ENCODE measurements at regions not wholly inside any gene's neighbourhood (a gene's known extent, or its start where the extent isn't known, plus 50 kb on each side); places are given as distances from the start of the nearest gene placed in this dataset.

DNA sequence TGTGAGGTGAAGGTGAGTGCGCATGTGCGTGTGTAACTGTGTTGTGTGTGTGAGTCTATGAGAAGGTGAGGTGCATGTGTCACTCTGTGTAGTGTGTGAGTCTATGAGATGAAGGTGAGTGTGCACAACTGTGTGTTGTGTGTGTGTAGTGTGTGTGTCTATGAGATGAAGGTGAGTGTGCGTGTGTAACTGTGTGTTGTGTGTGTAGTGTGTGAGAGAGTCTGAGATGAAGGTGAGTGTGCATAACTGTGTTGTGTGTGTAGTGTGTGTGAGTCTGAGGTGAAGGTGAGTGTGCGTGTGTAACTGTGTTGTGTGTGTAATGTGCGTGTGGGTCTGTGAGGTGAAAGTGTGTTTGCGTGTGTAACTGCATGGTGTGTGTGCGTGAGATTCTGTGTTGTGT, 154.0 kb downstream of the FOXD2 start:
- DNase-seq (ENCODE audit: low spot score) = no peak
- TF ChIP-seq, protein P1, sequence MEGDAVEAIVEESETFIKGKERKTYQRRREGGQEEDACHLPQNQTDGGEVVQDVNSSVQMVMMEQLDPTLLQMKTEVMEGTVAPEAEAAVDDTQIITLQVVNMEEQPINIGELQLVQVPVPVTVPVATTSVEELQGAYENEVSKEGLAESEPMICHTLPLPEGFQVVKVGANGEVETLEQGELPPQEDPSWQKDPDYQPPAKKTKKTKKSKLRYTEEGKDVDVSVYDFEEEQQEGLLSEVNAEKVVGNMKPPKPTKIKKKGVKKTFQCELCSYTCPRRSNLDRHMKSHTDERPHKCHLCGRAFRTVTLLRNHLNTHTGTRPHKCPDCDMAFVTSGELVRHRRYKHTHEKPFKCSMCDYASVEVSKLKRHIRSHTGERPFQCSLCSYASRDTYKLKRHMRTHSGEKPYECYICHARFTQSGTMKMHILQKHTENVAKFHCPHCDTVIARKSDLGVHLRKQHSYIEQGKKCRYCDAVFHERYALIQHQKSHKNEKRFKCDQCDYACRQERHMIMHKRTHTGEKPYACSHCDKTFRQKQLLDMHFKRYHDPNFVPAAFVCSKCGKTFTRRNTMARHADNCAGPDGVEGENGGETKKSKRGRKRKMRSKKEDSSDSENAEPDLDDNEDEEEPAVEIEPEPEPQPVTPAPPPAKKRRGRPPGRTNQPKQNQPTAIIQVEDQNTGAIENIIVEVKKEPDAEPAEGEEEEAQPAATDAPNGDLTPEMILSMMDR (IDR thresholded peaks at IDR 0.05) = no peak
- Mint-ChIP-seq H3K36me3 (ENCODE audit: low read depth) (no peaks in the 10 kb centered on the region), H3K27ac (ENCODE audit: unreplicated experiment) (no peak overlapping the region), H3K9me3 (ENCODE audit: low read depth) (no peaks in the 10 kb centered on the region), H3K27me3 (ENCODE audit: low read depth) (peaks cover 16% of the 10 kb centered on the region), H3K4me3 (ENCODE audit: unreplicated experiment) (no peak overlapping the region), H3K4me1 (ENCODE audit: low read depth) (peaks cover 11% of the 10 kb centered on the region)

DNA sequence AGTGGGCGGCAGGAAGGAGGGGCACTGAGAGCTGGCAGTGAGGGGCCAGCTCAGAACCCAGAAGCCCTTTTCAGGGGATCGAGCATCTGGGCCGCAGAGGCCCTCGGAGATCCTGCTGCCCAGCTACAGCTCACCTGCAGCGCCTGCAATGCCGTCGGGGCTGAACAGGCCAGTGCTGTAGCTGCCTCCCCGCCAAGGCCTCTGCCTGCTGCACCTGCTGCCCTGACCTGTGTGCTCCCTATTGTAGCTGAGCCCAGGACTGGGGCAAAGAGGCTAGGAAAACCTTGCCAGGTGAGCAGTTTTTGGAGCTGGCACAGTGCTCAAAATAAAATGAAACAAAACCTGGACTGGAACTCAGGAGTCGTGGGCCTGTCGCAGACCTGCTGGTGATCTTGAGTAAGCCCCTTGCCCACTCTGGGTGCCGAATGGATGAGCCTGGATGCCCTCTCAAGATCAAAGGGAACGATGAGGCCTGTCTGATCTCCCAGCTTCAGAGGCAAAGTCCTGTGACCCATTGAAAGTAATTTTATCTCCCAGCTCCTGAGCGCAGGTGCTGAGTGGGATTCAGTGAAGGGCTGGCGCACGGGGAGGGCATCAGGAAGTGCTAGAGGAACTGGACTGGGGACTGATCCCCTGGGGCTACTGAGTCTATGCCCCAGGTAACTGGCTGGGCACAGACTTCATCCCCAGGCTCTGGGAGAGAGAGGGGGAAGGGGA, 154.6 kb downstream of the FOXD2 start:
- DNase-seq (ENCODE audit: low spot score) = no peak
- Mint-ChIP-seq H3K4me3 (ENCODE audit: unreplicated experiment) (no peak overlapping the region), H3K27ac (ENCODE audit: unreplicated experiment) (no peak overlapping the region), H3K27me3 (ENCODE audit: low read depth) (peaks cover 16% of the 10 kb centered on the region), H3K4me1 (ENCODE audit: low read depth) (peaks cover 11% of the 10 kb centered on the region), H3K9me3 (ENCODE audit: low read depth) (no peaks in the 10 kb centered on the region), H3K36me3 (ENCODE audit: low read depth) (no peaks in the 10 kb centered on the region)
- TF ChIP-seq, protein P1 (IDR thresholded peaks at IDR 0.05) = no peak

DNA sequence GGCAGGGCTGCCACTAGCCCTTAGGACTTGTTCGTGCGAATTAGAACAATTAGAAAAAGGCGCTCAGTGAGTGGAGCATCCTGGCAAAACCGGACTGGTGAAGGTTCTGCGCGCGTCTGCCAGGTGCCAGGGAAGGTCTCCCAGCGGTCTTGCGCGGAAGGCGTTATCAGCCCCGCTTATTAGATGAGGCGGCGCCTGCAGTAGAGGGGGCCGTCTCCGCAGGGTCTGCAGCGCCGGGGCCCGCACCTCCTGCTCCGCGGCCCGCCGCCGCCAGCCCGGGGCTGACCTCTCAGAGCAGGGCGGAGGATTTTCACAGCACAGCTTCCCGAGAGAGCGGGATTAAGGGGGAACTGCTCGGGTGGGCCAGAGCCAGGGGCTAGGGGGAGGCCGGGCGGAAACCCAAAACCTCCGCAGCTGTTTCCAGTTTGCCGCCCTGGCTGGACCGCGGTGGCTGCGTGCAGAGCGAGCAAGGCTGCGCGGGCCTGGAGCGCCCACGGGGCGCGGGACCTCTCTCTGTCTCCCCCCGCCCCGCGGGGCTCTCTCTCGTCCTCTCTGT, 155.2 kb downstream of the FOXD2 start:
- Mint-ChIP-seq H3K4me3 (ENCODE audit: unreplicated experiment) (no peak overlapping the region), H3K9me3 (ENCODE audit: low read depth) (no peaks in the 10 kb centered on the region), H3K27ac (ENCODE audit: unreplicated experiment) (no peak overlapping the region), H3K36me3 (ENCODE audit: low read depth) (no peaks in the 10 kb centered on the region), H3K4me1 (ENCODE audit: low read depth) (peaks cover 8% of the 10 kb centered on the region), H3K27me3 (ENCODE audit: low read depth) (peaks cover 16% of the 10 kb centered on the region)
- TF ChIP-seq, protein P1 (IDR thresholded peaks at IDR 0.05) = no peak
- DNase-seq (ENCODE audit: low spot score) = no peak

DNA sequence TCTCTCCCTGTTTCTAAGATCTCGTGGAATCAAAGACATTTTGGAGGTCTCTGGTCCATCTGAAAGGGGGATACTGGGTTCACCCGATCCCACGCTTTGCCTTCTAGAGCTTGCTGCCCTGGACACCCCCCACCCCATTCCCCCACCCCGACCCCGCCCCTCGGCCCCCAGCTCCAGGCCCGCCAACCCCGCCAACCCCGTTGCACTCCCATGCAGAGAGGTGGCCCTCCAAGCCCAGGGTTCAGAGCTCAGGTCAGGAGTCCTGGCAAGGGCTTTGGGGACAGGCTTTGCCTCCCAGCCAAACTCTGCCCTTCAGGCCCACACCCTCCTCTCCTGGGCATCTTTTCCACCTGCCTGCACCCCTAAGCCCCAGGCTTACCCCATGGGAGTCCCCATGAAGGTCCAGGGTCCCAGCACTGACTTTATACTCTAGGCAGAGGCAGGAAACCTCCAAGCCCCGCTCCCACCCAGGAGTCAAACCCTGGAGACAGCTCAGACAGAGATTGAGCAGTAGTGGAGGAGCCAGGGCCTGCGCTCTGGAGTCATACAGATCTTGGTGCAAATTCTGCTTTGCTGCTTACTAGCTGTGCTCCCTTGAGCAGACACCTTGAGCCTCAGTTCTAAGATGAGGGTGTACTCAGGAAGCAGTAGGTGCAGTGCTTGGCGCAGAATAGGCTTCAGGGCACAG, 155.9 kb downstream of the FOXD2 start:
- Mint-ChIP-seq H3K27ac (ENCODE audit: unreplicated experiment) (no peak overlapping the region), H3K4me1 (ENCODE audit: low read depth) (peaks cover 4% of the 10 kb centered on the region), H3K4me3 (ENCODE audit: unreplicated experiment) (no peak overlapping the region), H3K27me3 (ENCODE audit: low read depth) (peaks cover 20% of the 10 kb centered on the region), H3K9me3 (ENCODE audit: low read depth) (no peaks in the 10 kb centered on the region), H3K36me3 (ENCODE audit: low read depth) (no peaks in the 10 kb centered on the region)
- TF ChIP-seq, protein P1 (IDR thresholded peaks at IDR 0.05) = no peak
- no peak for DNase-seq (ENCODE audit: low spot score)

DNA sequence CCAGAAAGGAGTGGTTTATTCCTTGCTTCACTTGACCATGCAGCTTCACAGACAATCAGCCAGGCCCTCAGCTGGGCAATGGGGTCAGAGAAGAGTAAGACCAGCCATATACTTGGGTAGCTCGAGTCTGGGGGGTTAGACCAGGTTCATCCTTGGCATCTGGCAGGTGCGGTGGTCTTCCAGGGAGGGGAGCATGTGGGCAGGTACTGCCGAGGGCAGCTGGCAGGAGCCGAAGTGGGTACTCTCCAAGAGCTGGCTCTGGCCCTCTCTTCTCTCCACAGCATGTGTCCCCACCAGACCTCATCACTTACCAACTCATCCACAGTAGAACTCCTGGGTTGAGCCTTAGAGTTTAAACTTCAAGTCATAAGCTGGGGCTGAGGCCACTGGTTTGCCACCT, 156.8 kb downstream of the FOXD2 start:
- Mint-ChIP-seq H3K4me1 (ENCODE audit: low read depth) (peaks cover 4% of the 10 kb centered on the region), H3K9me3 (ENCODE audit: low read depth) (peaks cover 7% of the 10 kb centered on the region), H3K27ac (ENCODE audit: unreplicated experiment) (no peak overlapping the region), H3K36me3 (ENCODE audit: low read depth) (peaks cover 4% of the 10 kb centered on the region), H3K4me3 (ENCODE audit: unreplicated experiment) (no peak overlapping the region), H3K27me3 (ENCODE audit: low read depth) (peaks cover 25% of the 10 kb centered on the region)
- TF ChIP-seq, protein P1 (IDR thresholded peaks at IDR 0.05) = no peak
- no peak for DNase-seq (ENCODE audit: low spot score)

Measured in chondrocyte (in vitro differentiated cells).